GM10266 (cell line): ENCODE measurements at regions not wholly inside any gene's neighbourhood (a gene's known extent, or its start where the extent isn't known, plus 50 kb on each side); places are given as distances from the start of the nearest gene placed in this dataset.

Source experiments
- DNase-seq: peaks from one replicate; pipeline ENCODE4 v3.0.0; 2012; ENCODE audit errors: extremely low spot score
- TF ChIP-seq, protein P1 (sequence below): IDR thresholded peaks from 2 replicates; pipeline ENCODE4 v1.5.1; 2012; ENCODE audit warnings: mild to moderate bottlenecking, low read depth; ENCODE audit not compliant: control insufficient read depth, insufficient read depth; ENCODE audit errors: missing control alignments

DNA sequence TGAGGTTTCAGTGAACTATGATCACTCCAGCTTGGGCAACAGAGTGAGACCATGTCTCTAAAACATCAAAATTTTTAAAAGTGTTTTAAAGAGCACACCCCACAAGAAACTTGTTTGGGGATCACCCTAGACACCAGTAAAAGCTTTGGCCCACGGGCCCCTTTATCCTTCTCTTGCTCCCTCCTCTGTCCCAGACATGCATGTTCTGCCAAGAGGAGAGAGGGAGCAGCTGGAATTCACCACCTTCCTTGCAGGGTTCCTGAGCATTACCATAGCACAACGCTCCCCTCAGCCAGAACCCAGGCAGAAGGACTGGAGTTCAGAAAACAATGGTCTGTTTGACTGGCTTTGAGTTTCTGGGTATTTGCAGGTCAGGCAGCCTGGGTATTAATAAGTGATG lies 214.3 kb upstream of the CDH5 start:
- TF ChIP-seq, protein P1, sequence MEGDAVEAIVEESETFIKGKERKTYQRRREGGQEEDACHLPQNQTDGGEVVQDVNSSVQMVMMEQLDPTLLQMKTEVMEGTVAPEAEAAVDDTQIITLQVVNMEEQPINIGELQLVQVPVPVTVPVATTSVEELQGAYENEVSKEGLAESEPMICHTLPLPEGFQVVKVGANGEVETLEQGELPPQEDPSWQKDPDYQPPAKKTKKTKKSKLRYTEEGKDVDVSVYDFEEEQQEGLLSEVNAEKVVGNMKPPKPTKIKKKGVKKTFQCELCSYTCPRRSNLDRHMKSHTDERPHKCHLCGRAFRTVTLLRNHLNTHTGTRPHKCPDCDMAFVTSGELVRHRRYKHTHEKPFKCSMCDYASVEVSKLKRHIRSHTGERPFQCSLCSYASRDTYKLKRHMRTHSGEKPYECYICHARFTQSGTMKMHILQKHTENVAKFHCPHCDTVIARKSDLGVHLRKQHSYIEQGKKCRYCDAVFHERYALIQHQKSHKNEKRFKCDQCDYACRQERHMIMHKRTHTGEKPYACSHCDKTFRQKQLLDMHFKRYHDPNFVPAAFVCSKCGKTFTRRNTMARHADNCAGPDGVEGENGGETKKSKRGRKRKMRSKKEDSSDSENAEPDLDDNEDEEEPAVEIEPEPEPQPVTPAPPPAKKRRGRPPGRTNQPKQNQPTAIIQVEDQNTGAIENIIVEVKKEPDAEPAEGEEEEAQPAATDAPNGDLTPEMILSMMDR: no peak
- DNase-seq: no peak

DNA sequence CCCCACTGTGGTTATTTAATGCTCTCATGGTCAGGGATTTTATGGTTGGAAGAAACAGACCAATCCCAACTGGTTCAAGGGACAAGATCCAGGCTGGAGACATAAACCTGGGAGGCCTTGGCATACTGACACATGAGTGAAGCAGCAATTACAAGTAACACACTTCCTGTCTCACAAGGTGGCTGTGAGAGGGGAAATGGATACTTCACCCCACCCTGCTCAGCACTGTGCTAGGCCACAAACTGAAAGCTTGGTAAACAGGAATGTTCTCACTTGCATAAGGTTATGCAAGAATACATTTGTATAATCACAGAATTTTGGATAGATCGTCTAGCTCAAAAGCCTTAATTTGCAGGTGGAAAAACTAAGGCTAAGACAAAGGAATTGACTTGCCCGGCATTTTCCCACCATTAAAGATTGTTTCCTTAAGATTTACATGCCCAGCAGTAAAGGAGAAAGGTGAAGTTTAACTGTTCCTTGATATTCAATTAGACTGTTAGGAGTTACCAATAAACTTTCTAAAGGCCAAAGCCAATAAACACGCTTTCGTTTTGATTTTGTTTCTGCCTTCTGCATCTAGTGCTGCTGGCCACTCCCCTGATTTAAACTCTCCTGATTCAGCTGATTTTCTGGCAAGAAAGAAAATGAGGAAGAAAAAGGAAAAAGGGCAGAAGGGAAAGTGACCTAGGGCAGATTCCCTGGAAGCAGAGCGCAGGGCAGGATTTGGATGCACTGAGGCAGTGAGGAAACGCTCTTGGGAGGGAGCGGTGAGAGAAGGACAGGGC lies 215.6 kb upstream of the CDH5 start:
- DNase-seq: no peak
- TF ChIP-seq, protein P1: no peak

DNA sequence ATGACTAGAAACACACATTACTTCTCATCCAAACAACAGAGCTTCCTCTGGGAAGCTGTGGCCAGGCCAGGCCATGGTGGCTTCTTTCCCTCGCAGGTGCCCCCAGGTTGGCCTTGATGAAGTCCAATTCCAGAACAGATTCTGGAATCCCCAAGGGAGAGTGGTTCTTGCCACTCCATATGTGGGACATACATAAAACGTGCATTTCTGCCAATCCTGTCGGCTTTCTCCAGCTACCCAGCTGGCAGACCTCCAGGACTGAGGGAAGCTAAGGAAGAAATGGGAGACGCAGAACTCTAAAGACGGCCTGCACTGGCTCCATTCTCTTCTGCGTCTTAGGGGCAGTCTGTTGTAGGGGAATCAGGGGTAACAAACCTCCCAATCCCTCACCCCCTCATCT lies 219.2 kb upstream of the CDH5 start:
- TF ChIP-seq, protein P1: no peak
- no peak for DNase-seq

DNA sequence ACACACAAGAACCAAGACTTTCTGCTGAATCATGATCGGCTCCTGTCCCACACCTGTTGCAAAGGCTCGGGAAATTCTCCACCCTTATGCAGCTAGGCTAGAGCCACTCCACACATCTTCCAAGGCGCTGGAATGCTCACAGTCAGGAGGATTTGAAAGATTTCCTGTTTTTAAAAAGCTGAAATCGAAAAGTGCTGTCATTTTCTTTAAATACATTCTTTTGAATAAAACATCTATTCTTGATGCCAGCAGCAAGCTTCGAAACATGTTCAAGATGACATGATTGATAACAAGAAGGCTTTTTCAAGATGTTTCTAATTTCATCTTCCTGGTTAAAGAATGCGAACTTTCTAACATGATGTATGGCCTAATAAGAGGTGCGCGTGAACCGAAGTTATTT lies 219.7 kb upstream of the CDH5 start:
- TF ChIP-seq, protein P1: no peak
- no peak for DNase-seq

DNA sequence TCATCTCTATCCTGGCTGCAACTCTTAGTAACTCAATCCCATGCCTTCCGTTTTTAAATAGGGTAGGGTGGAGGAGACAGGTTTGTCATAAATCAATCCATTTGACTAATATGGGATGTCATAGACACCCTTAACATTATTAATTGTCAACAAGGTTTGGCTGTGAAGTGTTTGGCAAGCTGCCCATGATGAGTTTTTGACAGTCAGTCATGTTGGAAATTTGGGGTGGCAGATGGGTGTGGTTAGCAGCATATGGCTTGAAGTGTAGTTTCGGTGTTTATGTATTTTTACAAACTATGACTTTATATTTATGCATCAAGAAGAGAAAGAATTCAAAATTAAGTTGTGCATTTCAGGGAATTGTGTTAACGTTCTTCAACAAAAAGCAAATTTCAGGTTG lies 221.8 kb upstream of the CDH5 start:
- DNase-seq: no peak
- TF ChIP-seq, protein P1: no peak

DNA sequence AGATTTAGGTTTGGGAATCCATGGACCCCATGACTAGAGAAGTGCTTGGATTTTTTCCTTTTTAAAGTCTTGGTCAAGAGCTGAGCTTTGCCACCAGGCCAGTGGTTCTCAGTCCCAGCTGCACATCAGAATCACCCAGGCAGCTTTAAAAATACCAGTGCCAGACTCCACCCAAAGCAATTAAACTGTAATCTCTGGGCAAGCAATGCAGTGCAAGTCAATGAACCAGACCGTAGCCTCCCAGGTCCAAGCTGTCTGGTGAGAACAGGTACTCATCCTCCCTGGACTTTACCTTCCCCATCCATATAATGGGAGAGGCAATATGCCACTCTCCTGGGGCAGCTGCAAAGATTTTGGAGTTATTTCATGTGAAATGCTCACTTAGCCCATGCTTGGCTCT lies 223.1 kb upstream of the CDH5 start:
- no peak for DNase-seq
- TF ChIP-seq, protein P1: no peak

DNA sequence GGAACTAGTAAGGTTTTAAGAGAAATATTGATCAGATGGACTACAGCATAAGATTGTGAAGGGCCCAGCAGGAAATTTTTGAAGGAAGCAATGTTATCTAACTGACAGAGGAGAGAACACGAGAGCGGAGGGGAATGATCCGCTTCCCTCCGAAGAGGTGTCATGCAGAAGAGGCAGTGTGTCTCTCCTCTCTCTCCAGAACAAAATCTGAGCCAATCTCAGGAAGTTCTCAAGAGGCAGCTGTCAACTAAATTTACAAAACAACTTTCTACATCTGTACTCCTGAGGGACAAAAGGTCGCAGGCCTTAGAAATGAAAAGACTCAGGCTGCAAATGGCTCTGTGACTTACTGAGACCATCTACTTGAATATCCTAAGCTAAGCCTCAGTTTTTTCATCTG lies 224.6 kb upstream of the CDH5 start:
- DNase-seq: no peak
- TF ChIP-seq, protein P1: no peak
